Activated T-helper 17 cell treated with anti-CD3 and anti-CD28 coated beads, Interleukin-2, amount 50 U/mL, for 72 hours (primary cell): ENCODE measurements at regions not wholly inside any gene's neighbourhood (a gene's known extent, or its start where the extent isn't known, plus 50 kb on each side); places are given as distances from the start of the nearest gene placed in this dataset.

Experiments used
- ATAC-seq: fragments of 150-1000 bp; cut with Tn5 transposase; replicated peaks from 2 replicates; pipeline ENCODE4 v1.10.0; 2021; ENCODE audit warnings: mild to moderate bottlenecking, moderate library complexity
- H3K27ac Mint-ChIP-seq: one replicate; pipeline ENCODE4 v1.8.0; 2022; ENCODE audit warnings: mixed read lengths
- H3K27me3 Mint-ChIP-seq: one replicate; pipeline ENCODE4 v1.8.0; 2022; ENCODE audit warnings: mixed read lengths
- H3K36me3 Mint-ChIP-seq: one replicate; pipeline ENCODE4 v1.8.0; 2022; ENCODE audit warnings: low read depth, mild to moderate bottlenecking, mixed read lengths
- H3K4me1 Mint-ChIP-seq: one replicate; pipeline ENCODE4 v1.8.0; 2022; ENCODE audit warnings: mixed read lengths
- H3K4me3 Mint-ChIP-seq: one replicate; pipeline ENCODE4 v1.8.0; 2022; ENCODE audit warnings: mild to moderate bottlenecking, mixed read lengths
- H3K9me3 Mint-ChIP-seq: one replicate; pipeline ENCODE4 v1.8.0; 2022; ENCODE audit warnings: mixed read lengths

GRCh38 chr7:20507157-20507556 is 108.3 kb upstream of the ABCB5 start:
- peaks cover 4% of the 10 kb centered on the region for H3K9me3 Mint-ChIP-seq
- H3K36me3 Mint-ChIP-seq = no peaks in the 10 kb centered on the region
- no peak for ATAC-seq
- no peak overlapping the region for H3K4me3 Mint-ChIP-seq
- no peak overlapping the region for H3K27ac Mint-ChIP-seq
- no peaks in the 10 kb centered on the region for H3K27me3 Mint-ChIP-seq
- H3K4me1 Mint-ChIP-seq = no peaks in the 10 kb centered on the region

DNA sequence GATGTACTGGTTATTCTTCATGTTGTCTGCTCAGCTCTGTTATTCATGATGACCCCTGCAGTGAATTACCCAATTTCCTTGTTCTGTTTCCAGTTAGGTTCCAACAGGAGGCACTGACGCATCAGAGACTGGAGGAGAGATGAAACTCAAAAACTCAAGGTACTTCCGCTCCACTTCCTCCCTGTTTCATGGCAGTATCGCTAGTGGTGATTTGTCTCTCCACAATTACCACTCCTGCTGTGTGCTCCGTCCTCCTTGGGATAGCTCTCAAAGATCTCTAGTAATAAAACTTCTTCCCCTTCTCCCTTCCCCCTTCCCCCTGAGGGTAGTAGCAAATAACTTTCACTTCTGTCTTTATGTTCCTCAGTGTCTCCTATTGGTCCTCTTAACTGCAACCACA is 107.4 kb upstream of the ABCB5 start:
- ATAC-seq = no peak
- Mint-ChIP-seq H3K36me3 (no peaks in the 10 kb centered on the region), H3K27ac (no peak overlapping the region), H3K27me3 (no peaks in the 10 kb centered on the region), H3K4me1 (no peaks in the 10 kb centered on the region), H3K9me3 (peaks cover 4% of the 10 kb centered on the region), H3K4me3 (no peak overlapping the region)

GRCh38 chr7:20509892-20510572 is 105.4 kb upstream of the ABCB5 start:
- no peaks in the 10 kb centered on the region for H3K36me3 Mint-ChIP-seq
- peaks cover 4% of the 10 kb centered on the region for H3K9me3 Mint-ChIP-seq
- ATAC-seq = no peak
- no peaks in the 10 kb centered on the region for H3K27me3 Mint-ChIP-seq
- H3K4me1 Mint-ChIP-seq = no peaks in the 10 kb centered on the region
- no peak overlapping the region for H3K27ac Mint-ChIP-seq
- no peak overlapping the region for H3K4me3 Mint-ChIP-seq

DNA sequence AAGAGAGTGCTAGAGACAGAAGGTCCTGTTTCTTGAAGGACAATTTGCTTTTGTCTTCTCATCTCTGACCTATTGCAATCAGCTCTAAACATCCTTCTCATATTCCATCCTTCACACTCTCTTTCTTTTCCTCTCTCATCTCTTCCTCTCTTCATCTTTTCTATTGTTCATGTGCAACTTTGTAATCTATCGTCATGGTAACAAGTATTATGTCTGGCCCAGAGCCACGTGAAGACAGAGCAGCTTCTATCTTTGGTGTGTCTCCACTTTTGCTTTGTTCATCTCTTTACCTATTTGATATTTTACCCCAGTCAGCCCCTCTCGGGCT is 104.9 kb upstream of the ABCB5 start:
- Mint-ChIP-seq H3K9me3 (peaks cover 4% of the 10 kb centered on the region), H3K4me3 (no peak overlapping the region), H3K27ac (no peak overlapping the region), H3K36me3 (no peaks in the 10 kb centered on the region), H3K27me3 (no peaks in the 10 kb centered on the region), H3K4me1 (no peaks in the 10 kb centered on the region)
- no peak for ATAC-seq

DNA sequence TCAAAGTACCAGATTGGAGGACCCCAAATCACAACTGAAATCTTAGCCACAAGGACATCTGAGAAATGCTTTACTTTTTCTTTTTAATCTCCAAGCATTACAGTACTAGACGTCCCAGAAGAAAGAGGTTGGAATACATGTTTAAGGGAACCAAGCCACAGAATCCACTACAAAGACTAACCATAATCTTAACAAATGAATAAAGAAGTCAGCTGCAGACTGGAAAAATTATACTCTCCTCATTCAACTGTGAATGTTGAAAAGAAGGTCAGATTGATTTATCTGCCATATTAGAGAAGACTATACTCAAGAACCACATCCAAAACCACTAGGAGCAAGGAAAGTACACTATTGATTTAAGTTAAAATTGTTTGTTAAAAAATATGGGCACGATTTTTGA is 102.1 kb upstream of the ABCB5 start:
- Mint-ChIP-seq H3K27me3 (no peaks in the 10 kb centered on the region), H3K4me1 (no peaks in the 10 kb centered on the region), H3K9me3 (no peaks in the 10 kb centered on the region)

DNA sequence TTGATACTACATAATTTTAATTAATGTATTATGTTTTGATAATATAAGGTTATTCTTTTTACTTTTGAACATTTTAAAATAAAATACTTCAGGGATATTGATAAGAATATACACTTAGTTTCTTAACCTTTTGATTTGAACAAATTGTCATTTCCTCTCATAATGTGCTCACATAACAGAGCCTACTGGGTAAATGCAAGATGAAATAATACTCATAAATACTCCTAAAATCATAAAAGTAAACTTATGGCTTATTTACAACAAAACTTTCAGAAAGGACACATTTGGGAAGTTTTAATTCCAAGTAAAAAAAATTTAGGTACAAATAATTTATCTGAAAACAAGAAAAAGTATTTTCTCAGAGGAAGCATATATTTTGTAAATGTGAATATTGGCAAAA is 101.6 kb upstream of the ABCB5 start:
- ATAC-seq = no peak
- H3K36me3 Mint-ChIP-seq = no peaks in the 10 kb centered on the region
- no peak overlapping the region for H3K4me3 Mint-ChIP-seq
- H3K9me3 Mint-ChIP-seq = no peaks in the 10 kb centered on the region
- no peak overlapping the region for H3K27ac Mint-ChIP-seq
- H3K4me1 Mint-ChIP-seq = no peaks in the 10 kb centered on the region
- no peaks in the 10 kb centered on the region for H3K27me3 Mint-ChIP-seq

More for the DNA sequence above, 102.1 kb upstream of the ABCB5 start:
- no peaks in the 10 kb centered on the region for H3K36me3 Mint-ChIP-seq
- ATAC-seq = no peak
- no peak overlapping the region for H3K4me3 Mint-ChIP-seq
- no peak overlapping the region for H3K27ac Mint-ChIP-seq

GRCh38 chr7:20514364-20514763 is 101.1 kb upstream of the ABCB5 start:
- no peaks in the 10 kb centered on the region for H3K27me3 Mint-ChIP-seq
- H3K9me3 Mint-ChIP-seq = no peaks in the 10 kb centered on the region
- no peak for ATAC-seq
- no peak overlapping the region for H3K4me3 Mint-ChIP-seq
- H3K36me3 Mint-ChIP-seq = no peaks in the 10 kb centered on the region
- H3K27ac Mint-ChIP-seq = no peak overlapping the region
- H3K4me1 Mint-ChIP-seq = no peaks in the 10 kb centered on the region

DNA sequence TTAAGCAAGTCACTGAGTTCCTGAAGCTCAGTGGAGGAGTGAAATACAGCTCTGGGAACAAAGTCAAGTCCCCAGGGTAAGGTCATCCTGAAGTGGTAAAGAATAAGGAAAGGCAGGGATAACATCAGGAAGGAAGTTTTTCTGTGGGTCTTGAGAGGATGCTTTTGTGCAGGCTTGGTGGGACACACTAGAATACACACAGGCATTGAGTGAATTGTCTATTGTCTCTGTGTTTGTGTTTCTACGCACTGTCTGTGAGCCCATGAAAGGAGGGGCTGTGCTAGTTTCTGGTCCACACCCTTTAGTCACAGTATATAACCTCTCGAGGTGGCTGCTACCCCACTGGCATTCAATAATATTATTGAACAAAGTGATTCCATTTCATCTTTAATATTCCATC is 95.8 kb upstream of the ABCB5 start:
- no peak for ATAC-seq
- H3K27me3 Mint-ChIP-seq = no peaks in the 10 kb centered on the region
- no peaks in the 10 kb centered on the region for H3K4me1 Mint-ChIP-seq
- H3K9me3 Mint-ChIP-seq = peaks cover 6% of the 10 kb centered on the region
- H3K36me3 Mint-ChIP-seq = no peaks in the 10 kb centered on the region
- H3K4me3 Mint-ChIP-seq = no peak overlapping the region
- no peak overlapping the region for H3K27ac Mint-ChIP-seq

DNA sequence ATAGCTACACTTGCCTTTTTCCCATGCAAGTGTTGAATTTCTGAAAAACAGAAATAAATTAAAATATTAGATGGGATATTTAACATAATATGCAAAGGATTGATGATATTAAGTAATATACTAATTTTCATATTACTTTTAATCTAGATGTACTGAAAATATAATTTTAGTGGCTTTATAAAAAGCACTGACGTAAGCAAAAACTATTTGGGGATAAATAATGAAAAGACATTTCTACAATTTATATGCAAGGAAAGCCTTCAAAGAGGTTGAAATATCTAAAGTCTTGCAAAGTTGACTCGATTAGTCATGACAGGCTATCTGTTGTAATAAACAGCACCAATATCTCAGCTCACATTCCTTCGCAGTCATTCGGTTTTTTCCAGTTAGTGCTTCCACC is 94.9 kb upstream of the ABCB5 start:
- Mint-ChIP-seq H3K36me3 (no peaks in the 10 kb centered on the region), H3K27me3 (no peaks in the 10 kb centered on the region), H3K4me3 (no peak overlapping the region), H3K4me1 (no peaks in the 10 kb centered on the region), H3K27ac (no peak overlapping the region), H3K9me3 (peaks cover 6% of the 10 kb centered on the region)
- no peak for ATAC-seq

- Mint-ChIP-seq H3K27me3 (no peaks in the 10 kb centered on the region), H3K27ac (no peak overlapping the region), H3K4me1 (no peaks in the 10 kb centered on the region), H3K4me3 (no peak overlapping the region), H3K9me3 (peaks cover 6% of the 10 kb centered on the region), H3K36me3 (no peaks in the 10 kb centered on the region)
- ATAC-seq = no peak
Observed at GRCh38 chr7:20521243-20521642, 94.2 kb upstream of the ABCB5 start.

GRCh38 chr7:20529260-20529659 is 86.2 kb upstream of the ABCB5 start:
- ATAC-seq = no peak
- H3K4me1 Mint-ChIP-seq = no peaks in the 10 kb centered on the region
- no peaks in the 10 kb centered on the region for H3K27me3 Mint-ChIP-seq
- no peaks in the 10 kb centered on the region for H3K36me3 Mint-ChIP-seq
- no peak overlapping the region for H3K4me3 Mint-ChIP-seq
- no peaks in the 10 kb centered on the region for H3K9me3 Mint-ChIP-seq
- no peak overlapping the region for H3K27ac Mint-ChIP-seq

GRCh38 chr7:20532890-20533289 is 82.6 kb upstream of the ABCB5 start:
- Mint-ChIP-seq H3K4me1 (no peaks in the 10 kb centered on the region), H3K9me3 (no peaks in the 10 kb centered on the region), H3K4me3 (no peak overlapping the region), H3K36me3 (no peaks in the 10 kb centered on the region), H3K27me3 (no peaks in the 10 kb centered on the region), H3K27ac (no peak overlapping the region)
- ATAC-seq = no peak

- Mint-ChIP-seq H3K4me3 (no peak overlapping the region), H3K36me3 (no peaks in the 10 kb centered on the region), H3K9me3 (no peaks in the 10 kb centered on the region), H3K27ac (no peak overlapping the region), H3K4me1 (no peaks in the 10 kb centered on the region), H3K27me3 (no peaks in the 10 kb centered on the region)
- no peak for ATAC-seq
Observed at GRCh38 chr7:20534543-20534942, 80.9 kb upstream of the ABCB5 start.

- Mint-ChIP-seq H3K4me3 (no peak overlapping the region), H3K36me3 (no peaks in the 10 kb centered on the region), H3K27ac (no peak overlapping the region), H3K4me1 (no peaks in the 10 kb centered on the region), H3K9me3 (no peaks in the 10 kb centered on the region), H3K27me3 (no peaks in the 10 kb centered on the region)
- no peak for ATAC-seq
Observed at GRCh38 chr7:20535541-20535940, 79.9 kb upstream of the ABCB5 start.

- H3K36me3 Mint-ChIP-seq = no peaks in the 10 kb centered on the region
- H3K4me3 Mint-ChIP-seq = no peak overlapping the region
- ATAC-seq = no peak
- no peaks in the 10 kb centered on the region for H3K4me1 Mint-ChIP-seq
- H3K9me3 Mint-ChIP-seq = no peaks in the 10 kb centered on the region
- no peak overlapping the region for H3K27ac Mint-ChIP-seq
- H3K27me3 Mint-ChIP-seq = no peaks in the 10 kb centered on the region
Observed at GRCh38 chr7:20539201-20539600, 76.3 kb upstream of the ABCB5 start.
